NOMO-1 treated with dmso at 0.1 percent for 144 hours (cell line): ENCODE measurements at regions not wholly inside any gene's neighbourhood (a gene's known extent, or its start where the extent isn't known, plus 50 kb on each side); places are given as distances from the start of the nearest gene placed in this dataset.

Experiments
- DNase-seq: peaks from one replicate; lab custom pipeline; 2025; ENCODE audit not compliant: unreplicated experiment; lab: John Stamatoyannopoulos, UW

GRCh38 chr11:116099541-116099940, 595.3 kb upstream of the CADM1 start:
- DNase-seq = no peak

GRCh38 chr11:116096272-116096995, 592.2 kb upstream of the CADM1 start:
- no peak for DNase-seq

GRCh38 chr11:116093481-116094270, 589.5 kb upstream of the CADM1 start:
- DNase-seq = no peak

- no peak for DNase-seq
Measured at GRCh38 chr11:116093065-116093464, 588.9 kb upstream of the CADM1 start.

GRCh38 chr11:116086426-116086825, 582.2 kb upstream of the CADM1 start:
- DNase-seq = no peak

GRCh38 chr11:116085031-116085635, 580.9 kb upstream of the CADM1 start:
- no peak for DNase-seq

GRCh38 chr11:116084511-116084910, 580.3 kb upstream of the CADM1 start:
- DNase-seq = no peak

- no peak for DNase-seq
Measured at GRCh38 chr11:116082256-116082655, 578.0 kb upstream of the CADM1 start.

GRCh38 chr11:116079580-116079979, 575.4 kb upstream of the CADM1 start:
- no peak for DNase-seq

- no peak for DNase-seq
Measured at GRCh38 chr11:116078101-116078591, 573.9 kb upstream of the CADM1 start.

GRCh38 chr11:116077092-116077491, 572.9 kb upstream of the CADM1 start:
- no peak for DNase-seq

GRCh38 chr11:116073854-116074837, 569.9 kb upstream of the CADM1 start:
- peak; percentile 93 for DNase-seq

GRCh38 chr11:116072601-116073410, 568.6 kb upstream of the CADM1 start:
- DNase-seq = no peak

GRCh38 chr11:116072133-116072532, 567.9 kb upstream of the CADM1 start:
- DNase-seq = no peak

- DNase-seq = no peak
Measured at GRCh38 chr11:116071241-116071640, 567.0 kb upstream of the CADM1 start.

GRCh38 chr11:116070520-116070919, 566.3 kb upstream of the CADM1 start:
- no peak for DNase-seq

- DNase-seq = no peak
Measured at GRCh38 chr11:116066777-116067176, 562.6 kb upstream of the CADM1 start.

- peak; percentile 34 for DNase-seq
Measured at GRCh38 chr11:116065986-116066385, 561.8 kb upstream of the CADM1 start.

GRCh38 chr11:116065191-116065895, 561.1 kb upstream of the CADM1 start:
- no peak for DNase-seq
